ENCODE measurements at regions not wholly inside any gene's neighbourhood (a gene's known extent, or its start where the extent isn't known, plus 50 kb on each side); places are given as distances from the start of the nearest gene placed in this dataset.
"Not testable (repeated sequence)": the region's sequence is repeated elsewhere in the genome, so short reads cannot be mapped to it uniquely, and the experiment has no call there.

DNA sequence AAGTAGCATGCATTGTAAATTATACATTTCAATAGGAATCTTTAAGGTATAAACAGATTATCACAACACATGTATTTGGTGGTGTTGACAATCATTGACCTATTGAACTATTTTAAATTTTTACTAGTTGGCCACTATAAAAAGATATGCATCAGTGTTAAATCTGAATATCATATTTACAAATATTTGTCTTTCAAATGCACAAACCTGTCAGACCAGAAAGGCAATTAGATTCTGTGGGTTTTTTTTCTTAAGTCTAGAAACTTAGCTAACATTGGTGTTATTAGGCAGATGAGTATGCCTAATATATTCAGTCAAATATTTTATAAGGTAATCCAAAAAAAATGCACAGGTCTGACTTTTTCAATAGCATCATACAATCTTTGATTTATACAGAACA is 241.4 kb upstream of the DGKB start:
- Histone ChIP-seq H3K4me1 (ENCODE audit: control insufficient read depth, insufficient read depth, low read length) (no peaks in the 10 kb centered on the region), H3K27me3 (ENCODE audit: control insufficient read depth, insufficient read depth) (no peaks in the 10 kb centered on the region), H3K27ac (ENCODE audit: low read length) (no peak overlapping the region), H3K9me3 (ENCODE audit: control insufficient read depth, low read length) (no peaks in the 10 kb centered on the region), H3K4me3 (ENCODE audit: low read length) (no peak overlapping the region)
- no peak for ATAC-seq
- intact Hi-C loops (cut with DNase I): no loop called here
- no peak for DNase-seq

DNA sequence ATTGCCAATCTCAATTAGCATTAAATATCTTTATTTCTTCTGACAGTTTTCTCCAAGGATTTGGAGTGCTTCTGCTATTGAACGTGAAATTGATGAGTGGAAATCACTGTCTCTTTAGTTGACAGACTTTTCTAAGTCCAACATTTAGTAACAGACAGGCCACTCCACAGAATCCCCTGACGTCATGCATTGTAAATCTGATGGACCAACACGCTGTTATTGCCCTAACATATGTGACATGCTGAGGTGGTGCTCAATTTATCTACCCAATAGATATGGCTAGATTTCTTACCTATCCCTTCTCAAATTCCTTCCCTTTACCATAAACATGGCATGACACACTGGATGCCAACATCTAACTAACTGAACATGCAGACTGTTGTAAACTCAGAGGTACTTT is 240.6 kb upstream of the DGKB start:
- intact Hi-C loops (cut with DNase I): no loop called here
- no peaks in the 10 kb centered on the region for H3K4me1 ChIP-seq (ENCODE audit: control insufficient read depth, insufficient read depth, low read length)
- WGBS: 86% methylated on average over 3 of the region's 3 CpGs

DNA sequence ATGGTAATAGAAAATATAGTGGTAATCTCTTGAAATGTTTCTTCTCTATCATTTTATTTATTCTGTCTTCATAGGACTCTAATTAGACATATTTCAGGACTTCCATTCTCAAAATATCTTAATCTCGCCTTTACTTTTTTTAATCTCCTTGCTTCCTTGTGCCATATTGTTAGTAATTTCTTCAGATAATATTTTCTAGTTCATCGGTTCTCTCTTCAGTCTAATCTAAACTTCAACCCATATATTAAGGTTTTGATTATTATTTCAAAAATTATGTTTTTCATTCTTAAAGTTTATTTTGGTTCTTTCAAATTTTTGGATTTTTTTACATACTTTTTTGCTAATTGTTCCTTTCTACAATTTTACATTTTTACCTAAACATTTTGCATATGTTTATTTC is 237.9 kb upstream of the DGKB start:
- no peaks in the 10 kb centered on the region for H3K27me3 ChIP-seq (ENCODE audit: control insufficient read depth, insufficient read depth)
- no peaks in the 10 kb centered on the region for H3K4me1 ChIP-seq (ENCODE audit: control insufficient read depth, insufficient read depth, low read length)
- 89% methylated on average over 2 of the region's 2 CpGs for WGBS
- H3K4me3 ChIP-seq (ENCODE audit: low read length): no peak overlapping the region
- intact Hi-C loops (cut with DNase I): no loop called here
- no peak for DNase-seq
- H3K27ac ChIP-seq (ENCODE audit: low read length): no peak overlapping the region
- ATAC-seq: no peak
- no peaks in the 10 kb centered on the region for H3K9me3 ChIP-seq (ENCODE audit: control insufficient read depth, low read length)

More for the DNA sequence above, 240.6 kb upstream of the DGKB start:
- no peak for DNase-seq
- ATAC-seq: no peak
- no peak overlapping the region for H3K27ac ChIP-seq (ENCODE audit: low read length)
- H3K27me3 ChIP-seq (ENCODE audit: control insufficient read depth, insufficient read depth): no peaks in the 10 kb centered on the region
- no peaks in the 10 kb centered on the region for H3K9me3 ChIP-seq (ENCODE audit: control insufficient read depth, low read length)
- H3K4me3 ChIP-seq (ENCODE audit: low read length): no peak overlapping the region

DNA sequence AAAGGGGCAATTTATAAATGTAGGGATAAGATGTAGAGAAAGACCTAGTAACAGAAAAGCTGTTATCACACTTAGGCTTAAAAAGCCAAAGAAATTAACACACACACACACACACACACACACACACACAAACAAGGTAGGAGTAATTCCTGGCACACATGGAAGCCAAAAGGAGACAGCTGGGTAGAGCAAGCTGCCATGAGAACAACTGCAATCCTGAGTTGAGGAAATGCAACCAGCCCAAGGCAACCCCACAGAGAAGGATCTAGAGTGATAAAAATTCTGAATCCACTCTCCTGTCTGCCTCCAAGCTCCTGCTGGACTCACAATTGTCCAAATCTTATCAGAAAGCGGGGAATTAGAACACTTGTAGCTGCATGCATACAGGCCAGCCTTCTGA is 229.1 kb upstream of the DGKB start:
- intact Hi-C loops (cut with DNase I): no loop called here
- WGBS: 80% methylated on average over 1 of the region's 1 CpG
- H3K4me3 ChIP-seq (ENCODE audit: low read length): no peak overlapping the region
- no peaks in the 10 kb centered on the region for H3K27me3 ChIP-seq (ENCODE audit: control insufficient read depth, insufficient read depth)
- DNase-seq: no peak
- no peaks in the 10 kb centered on the region for H3K9me3 ChIP-seq (ENCODE audit: control insufficient read depth, low read length)
- H3K27ac ChIP-seq (ENCODE audit: low read length): no peak overlapping the region
- no peak for ATAC-seq
- H3K4me1 ChIP-seq (ENCODE audit: control insufficient read depth, insufficient read depth, low read length): no peaks in the 10 kb centered on the region

DNA sequence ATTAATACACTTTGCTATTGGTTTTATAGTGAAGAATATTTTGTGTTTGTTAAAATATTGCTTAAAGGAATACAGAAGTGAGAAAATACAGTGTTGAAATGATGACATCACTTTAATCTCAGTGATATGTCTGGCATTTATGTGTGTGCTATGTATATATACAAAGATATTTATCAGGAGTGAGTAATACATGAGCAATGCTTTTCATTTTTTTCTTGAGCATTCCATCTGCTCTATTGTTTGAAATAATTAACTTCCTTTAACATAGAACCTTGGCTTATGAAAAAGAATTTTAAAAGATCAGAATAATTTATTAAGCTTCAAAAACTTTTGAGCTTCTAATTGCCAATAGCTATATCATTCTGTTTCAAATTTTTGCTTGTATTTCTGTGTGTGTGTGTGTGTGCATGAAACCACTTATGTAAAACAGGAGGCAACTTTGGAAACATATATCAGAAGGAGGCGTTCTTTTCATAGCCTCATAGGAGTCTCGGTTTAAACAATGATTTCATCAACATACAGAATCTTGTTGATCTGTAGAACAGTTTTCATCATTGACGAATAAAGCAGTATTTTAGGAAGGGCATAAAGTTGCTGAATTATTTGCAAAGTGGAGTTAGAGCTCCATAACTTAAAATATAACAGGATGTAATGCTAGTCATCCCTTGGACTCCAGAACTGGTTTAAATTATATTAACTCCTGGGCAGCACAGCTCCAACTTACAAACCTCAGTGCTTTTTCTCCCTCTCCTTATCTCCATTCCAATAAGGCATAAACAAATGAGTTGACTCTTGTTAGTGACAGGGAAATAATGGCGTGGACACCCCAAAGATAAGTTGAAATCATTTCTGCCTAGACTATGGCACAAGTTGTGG is 228.4 kb upstream of the DGKB start:
- no peak overlapping the region for H3K27ac ChIP-seq (ENCODE audit: low read length)
- 53% methylated on average over 4 of the region's 4 CpGs for WGBS
- no peaks in the 10 kb centered on the region for H3K4me1 ChIP-seq (ENCODE audit: control insufficient read depth, insufficient read depth, low read length)
- H3K27me3 ChIP-seq (ENCODE audit: control insufficient read depth, insufficient read depth): no peaks in the 10 kb centered on the region
- ATAC-seq: no peak
- intact Hi-C loops (cut with DNase I): no loop called here
- no peak overlapping the region for H3K4me3 ChIP-seq (ENCODE audit: low read length)
- H3K9me3 ChIP-seq (ENCODE audit: control insufficient read depth, low read length): no peaks in the 10 kb centered on the region
- DNase-seq: no peak

DNA sequence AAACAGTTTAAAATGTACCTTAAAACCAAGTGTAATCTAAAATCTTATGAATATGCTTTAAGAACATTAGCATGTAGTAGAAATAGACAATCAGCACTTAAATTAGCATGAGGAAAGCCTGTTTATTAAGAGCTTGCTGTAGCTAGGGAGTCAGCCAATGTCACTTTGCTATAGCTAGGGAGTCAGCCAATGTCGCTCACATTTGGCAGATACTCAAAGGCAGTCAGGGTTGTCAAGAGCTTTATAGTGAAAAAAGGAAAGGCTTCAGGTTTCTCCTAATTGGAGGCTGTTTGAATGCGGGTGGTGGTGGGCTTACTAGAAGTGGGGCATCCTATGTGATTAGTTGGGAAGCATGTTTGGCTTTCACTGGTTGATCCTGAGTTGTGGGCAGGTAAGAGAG is 226.2 kb upstream of the DGKB start:
- WGBS: 54% methylated on average over 2 of the region's 2 CpGs
- intact Hi-C loops (cut with DNase I): no loop called here

DNA sequence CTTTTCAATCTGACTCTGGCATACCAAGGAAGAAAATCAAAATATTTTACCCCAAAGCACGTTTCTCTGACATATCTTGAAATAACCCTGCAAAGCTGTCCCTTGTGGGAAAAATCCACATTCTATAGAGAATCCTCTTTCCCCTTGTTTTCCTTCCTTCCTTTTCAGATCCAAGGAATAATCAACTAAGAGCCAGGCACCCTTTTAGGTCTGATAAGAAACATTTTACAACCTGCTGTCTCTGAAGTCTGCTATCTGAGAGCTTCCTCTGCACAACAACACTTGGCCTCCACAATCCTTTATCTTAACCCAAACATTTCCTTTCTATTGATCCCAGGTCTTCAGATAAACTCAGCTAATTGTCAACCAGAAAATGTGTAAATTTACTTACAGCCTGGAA is 224.1 kb upstream of the DGKB start:
- 55% methylated on average over 1 of the region's 1 CpG for WGBS
- DNase-seq; H3K9me3 ChIP-seq (ENCODE audit: control insufficient read depth, low read length); ATAC-seq; H3K4me1 ChIP-seq (ENCODE audit: control insufficient read depth, insufficient read depth, low read length); intact Hi-C loops (cut with DNase I); H3K4me3 ChIP-seq (ENCODE audit: low read length); H3K27ac ChIP-seq (ENCODE audit: low read length); H3K27me3 ChIP-seq (ENCODE audit: control insufficient read depth, insufficient read depth): not testable (repeated sequence)

More for the DNA sequence above, 226.2 kb upstream of the DGKB start:
- DNase-seq (no peak), ATAC-seq (no peak)
- no peak overlapping the region for H3K27ac ChIP-seq (ENCODE audit: low read length)
- H3K27me3 ChIP-seq (ENCODE audit: control insufficient read depth, insufficient read depth): no peaks in the 10 kb centered on the region
- H3K4me1 ChIP-seq (ENCODE audit: control insufficient read depth, insufficient read depth, low read length): no peaks in the 10 kb centered on the region
- no peaks in the 10 kb centered on the region for H3K9me3 ChIP-seq (ENCODE audit: control insufficient read depth, low read length)
- H3K4me3 ChIP-seq (ENCODE audit: low read length): no peak overlapping the region

DNA sequence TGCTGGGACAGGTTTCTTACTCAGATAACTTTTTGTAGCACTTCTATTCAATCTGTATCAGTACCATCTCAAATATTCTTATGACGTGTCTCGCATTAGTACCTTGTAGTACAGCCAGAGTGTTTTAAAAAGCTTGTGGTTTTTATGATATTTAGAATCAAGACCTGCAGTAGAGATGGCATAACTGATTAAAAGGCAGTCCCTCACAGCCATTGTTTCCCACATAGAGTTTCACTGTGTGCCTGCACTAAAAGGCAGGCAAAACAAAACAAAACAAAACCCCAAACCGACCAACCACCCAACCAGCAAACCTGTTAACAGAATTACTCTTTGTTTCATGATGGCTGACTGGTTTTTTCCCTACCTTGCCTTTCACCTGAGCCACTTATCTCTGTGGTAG is 221.3 kb upstream of the DGKB start:
- ATAC-seq (no peak), DNase-seq (no peak)
- Histone ChIP-seq H3K9me3 (ENCODE audit: control insufficient read depth, low read length) (no peaks in the 10 kb centered on the region), H3K4me3 (ENCODE audit: low read length) (no peak overlapping the region), H3K27ac (ENCODE audit: low read length) (no peak overlapping the region), H3K27me3 (ENCODE audit: control insufficient read depth, insufficient read depth) (no peaks in the 10 kb centered on the region), H3K4me1 (ENCODE audit: control insufficient read depth, insufficient read depth, low read length) (no peaks in the 10 kb centered on the region)
- WGBS: 64% methylated on average over 3 of the region's 3 CpGs
- intact Hi-C loops (cut with DNase I): no loop called here

DNA sequence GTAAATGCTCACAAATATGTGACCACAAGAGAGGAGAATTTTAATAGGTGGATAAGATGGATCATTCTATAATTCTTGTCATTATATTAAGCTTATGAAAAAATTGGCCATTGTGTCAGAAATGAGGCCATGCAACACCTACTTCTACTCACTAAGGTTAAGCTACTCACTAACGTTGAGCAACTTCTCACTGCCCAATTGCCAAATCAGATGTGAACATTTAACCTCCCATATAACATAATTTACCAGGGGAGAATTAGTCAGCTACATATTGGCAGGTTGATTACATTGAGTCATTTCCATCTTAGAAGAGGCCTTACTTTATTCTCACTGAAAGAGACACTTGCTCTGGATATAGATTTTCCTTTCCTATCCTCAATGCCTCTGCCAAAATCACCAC is 211.2 kb upstream of the DGKB start:
- intact Hi-C loops (cut with DNase I): no loop called here
- DNase-seq (no peak), ATAC-seq (no peak)
- H3K27me3 ChIP-seq (ENCODE audit: control insufficient read depth, insufficient read depth): no peaks in the 10 kb centered on the region
- no peaks in the 10 kb centered on the region for H3K9me3 ChIP-seq (ENCODE audit: control insufficient read depth, low read length)
- no peak overlapping the region for H3K4me3 ChIP-seq (ENCODE audit: low read length)
- 80% methylated on average over 1 of the region's 1 CpG for WGBS
- H3K4me1 ChIP-seq (ENCODE audit: control insufficient read depth, insufficient read depth, low read length): no peaks in the 10 kb centered on the region
- no peak overlapping the region for H3K27ac ChIP-seq (ENCODE audit: low read length)

DNA sequence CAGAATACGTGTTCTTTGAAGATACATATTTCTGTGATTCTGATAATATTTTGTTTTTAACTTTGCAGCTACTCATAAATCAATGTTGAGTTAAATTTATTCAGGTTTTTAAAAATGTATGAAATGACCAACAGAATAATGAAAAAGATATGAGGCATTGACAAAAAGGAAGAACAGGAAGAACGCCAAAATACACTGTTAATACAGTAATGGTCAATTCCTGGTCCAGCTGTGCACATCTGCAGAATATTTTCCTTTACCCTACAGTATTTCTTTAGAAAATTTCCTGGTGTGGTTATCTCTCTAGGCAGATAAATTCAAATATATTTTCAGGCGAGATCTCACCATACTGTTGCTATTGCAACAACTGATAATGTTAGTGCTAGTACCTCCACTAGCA is 203.2 kb upstream of the DGKB start:
- intact Hi-C loops (cut with DNase I): no loop called here
- DNase-seq: no peak
- no peaks in the 10 kb centered on the region for H3K4me1 ChIP-seq (ENCODE audit: control insufficient read depth, insufficient read depth, low read length)
- no peak for ATAC-seq
- H3K4me3 ChIP-seq (ENCODE audit: low read length): no peak overlapping the region
- no peaks in the 10 kb centered on the region for H3K27me3 ChIP-seq (ENCODE audit: control insufficient read depth, insufficient read depth)
- no peak overlapping the region for H3K27ac ChIP-seq (ENCODE audit: low read length)
- no peaks in the 10 kb centered on the region for H3K9me3 ChIP-seq (ENCODE audit: control insufficient read depth, low read length)
- 51% methylated on average over 3 of the region's 3 CpGs for WGBS

DNA sequence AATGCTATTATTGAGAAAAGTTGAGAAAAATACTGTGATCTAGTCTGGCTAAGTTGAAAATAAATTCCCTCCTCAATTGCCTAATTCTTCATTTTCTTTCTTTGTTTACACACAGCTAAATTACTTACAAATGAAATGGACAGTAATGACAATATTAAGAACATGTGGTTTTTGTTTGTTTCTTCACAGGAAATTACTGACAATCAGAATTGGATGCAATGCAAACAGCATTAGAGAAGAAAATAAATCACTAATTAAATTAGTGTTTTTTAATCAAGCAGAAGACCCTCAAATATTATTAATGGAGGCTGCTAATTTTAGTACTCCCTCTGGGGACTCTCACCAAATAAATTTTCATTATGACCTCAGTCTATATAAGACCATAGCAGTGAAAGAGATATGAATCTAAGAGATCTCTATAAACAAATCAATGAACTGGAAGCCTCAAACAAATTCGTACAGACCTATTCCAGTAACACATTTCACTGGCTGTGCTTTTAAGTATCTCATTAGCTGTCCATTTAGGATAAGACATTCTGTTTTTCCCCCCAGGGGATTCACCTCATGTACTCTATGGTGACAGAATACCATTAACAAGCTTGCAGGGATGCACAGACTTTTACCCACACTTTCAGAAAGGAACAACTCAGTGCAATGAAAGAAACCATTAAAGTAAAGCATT is 202.0 kb upstream of the DGKB start:
- 23% methylated on average over 1 of the region's 1 CpG for WGBS
- Histone ChIP-seq H3K4me1 (ENCODE audit: control insufficient read depth, insufficient read depth, low read length) (no peaks in the 10 kb centered on the region), H3K27ac (ENCODE audit: low read length) (no peak overlapping the region), H3K27me3 (ENCODE audit: control insufficient read depth, insufficient read depth) (no peaks in the 10 kb centered on the region), H3K4me3 (ENCODE audit: low read length) (no peak overlapping the region), H3K9me3 (ENCODE audit: control insufficient read depth, low read length) (no peaks in the 10 kb centered on the region)
- ATAC-seq (no peak), DNase-seq (no peak)
- intact Hi-C loops (cut with DNase I): no loop called here

Measured in right cardiac atrium (tissue), 5 donors.